ENCODE measurements at regions not wholly inside any gene's neighbourhood (a gene's known extent, or its start where the extent isn't known, plus 50 kb on each side); places are given as distances from the start of the nearest gene placed in this dataset.
A peak's percentile ranks its signal among the peaks of the same experiment; 100 is the strongest.
"Not testable (repeated sequence)": the region's sequence is repeated elsewhere in the genome, so short reads cannot be mapped to it uniquely, and the experiment has no call there.

GRCh38 chr9:2279138-2279537 is 264.0 kb downstream of the SMARCA2 start:
- not testable (repeated sequence) for DNase-seq

GRCh38 chr9:2281031-2281802 is 266.1 kb downstream of the SMARCA2 start:
- DNase-seq, result no peak

GRCh38 chr9:2281803-2282185 is 266.6 kb downstream of the SMARCA2 start:
- DNase-seq, result no peak

GRCh38 chr9:2284770-2285169 is 269.6 kb downstream of the SMARCA2 start:
- no peak for DNase-seq

- no peak for DNase-seq
These were observed 270.5 kb downstream of the SMARCA2 start for GRCh38 chr9:2285416-2286332.

- no peak for DNase-seq
These were observed 271.2 kb downstream of the SMARCA2 start for GRCh38 chr9:2286333-2286705.

GRCh38 chr9:2286825-2287455 is 271.8 kb downstream of the SMARCA2 start:
- no peak for DNase-seq

- no peak for DNase-seq
These were observed 273.2 kb downstream of the SMARCA2 start for GRCh38 chr9:2288309-2288708.

- DNase-seq, result no peak
These were observed 274.1 kb downstream of the SMARCA2 start for GRCh38 chr9:2289263-2289662.

- DNase-seq, result no peak
These were observed 275.2 kb downstream of the SMARCA2 start for GRCh38 chr9:2290382-2290781.

GRCh38 chr9:2291980-2292704 is 277.0 kb downstream of the SMARCA2 start:
- peak; percentile 42 for DNase-seq

- DNase-seq, result no peak
These were observed 277.6 kb downstream of the SMARCA2 start for GRCh38 chr9:2292733-2293132.

GRCh38 chr9:2297771-2298170 is 282.6 kb downstream of the SMARCA2 start:
- DNase-seq, result no peak

GRCh38 chr9:2298217-2298616 is 283.1 kb downstream of the SMARCA2 start:
- DNase-seq, result no peak

GRCh38 chr9:2299156-2299842 is 284.2 kb downstream of the SMARCA2 start:
- DNase-seq, result no peak

- DNase-seq, result no peak
These were observed 284.7 kb downstream of the SMARCA2 start for GRCh38 chr9:2299843-2300205.

- DNase-seq, result no peak
These were observed 285.2 kb downstream of the SMARCA2 start for GRCh38 chr9:2300325-2300724.

- no peak for DNase-seq
These were observed 287.5 kb downstream of the SMARCA2 start for GRCh38 chr9:2302606-2303005.

- no peak for DNase-seq
These were observed 287.9 kb downstream of the SMARCA2 start for GRCh38 chr9:2303056-2303455.

GRCh38 chr9:2307480-2307879 is 292.3 kb downstream of the SMARCA2 start:
- DNase-seq, result no peak

GRCh38 chr9:2311920-2312319 is 296.8 kb downstream of the SMARCA2 start:
- no peak for DNase-seq

- no peak for DNase-seq
These were observed 298.4 kb downstream of the SMARCA2 start for GRCh38 chr9:2313512-2313911.

Measured in left hindlimb (tissue), 1 donor.